Erythroblast (primary cell): ENCODE measurements at regions not wholly inside any gene's neighbourhood (a gene's known extent, or its start where the extent isn't known, plus 50 kb on each side); places are given as distances from the start of the nearest gene placed in this dataset.

ENCODE experiments used
- DNase-seq, 2 experiments: peaks; one replicate each; lab custom pipeline; 2025; lab: John Stamatoyannopoulos, UW
- GATA1 ChIP-seq: IDR thresholded peaks from 2 replicates; pipeline ENCODE4 v1.6.1; 2011; ENCODE audit warnings: low read depth, mild to moderate bottlenecking, control low read depth, low read length, moderate library complexity
- POLR2A ChIP-seq: IDR thresholded peaks from 2 replicates; pipeline ENCODE4 v1.6.1; 2011; ENCODE audit warnings: mild to moderate bottlenecking, low read length

DNA sequence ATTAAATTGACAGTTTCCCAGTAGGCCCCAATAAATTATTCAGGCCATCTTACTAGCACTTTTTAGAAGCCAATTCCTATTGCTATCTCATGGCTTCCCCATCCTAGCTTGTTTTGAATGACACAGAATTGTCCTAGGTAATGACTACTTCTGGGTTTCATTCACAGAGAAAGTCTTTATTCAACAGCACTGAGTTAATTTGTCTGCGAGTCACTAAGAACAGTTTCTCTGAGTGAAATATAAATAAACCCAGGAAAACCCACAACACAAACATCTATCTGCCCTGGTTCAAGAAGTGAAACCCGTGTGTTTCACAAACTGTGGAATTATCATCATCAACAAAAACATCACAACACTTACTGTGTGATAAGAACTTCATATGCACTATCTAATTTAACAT lies 1366.8 kb downstream of the EPHA7 start:
- TF ChIP-seq GATA1 (no peak), POLR2A (no peak)
- no peak for DNase-seq

DNA sequence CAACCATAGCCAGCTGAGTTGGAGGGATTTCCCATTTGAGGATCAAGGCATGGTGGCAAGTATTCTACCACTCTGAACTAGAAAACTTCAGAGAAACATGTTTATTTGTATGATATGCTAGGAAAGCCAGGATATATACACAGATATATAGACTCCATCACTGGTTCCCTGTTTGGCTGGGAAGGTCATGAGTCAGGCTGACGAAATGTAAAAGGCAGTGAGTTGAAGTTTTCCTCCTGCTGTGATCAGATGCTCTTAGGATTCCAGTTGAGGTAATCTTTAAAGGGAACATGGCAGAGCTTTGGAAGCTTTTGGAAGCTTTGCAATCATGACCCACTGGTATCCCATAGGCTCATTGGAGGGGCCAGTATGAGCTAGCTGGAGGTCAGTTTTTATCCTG lies 1369.1 kb downstream of the EPHA7 start:
- DNase-seq, result no peak
- TF ChIP-seq POLR2A, result no peak
- TF ChIP-seq GATA1, result no peak

DNA sequence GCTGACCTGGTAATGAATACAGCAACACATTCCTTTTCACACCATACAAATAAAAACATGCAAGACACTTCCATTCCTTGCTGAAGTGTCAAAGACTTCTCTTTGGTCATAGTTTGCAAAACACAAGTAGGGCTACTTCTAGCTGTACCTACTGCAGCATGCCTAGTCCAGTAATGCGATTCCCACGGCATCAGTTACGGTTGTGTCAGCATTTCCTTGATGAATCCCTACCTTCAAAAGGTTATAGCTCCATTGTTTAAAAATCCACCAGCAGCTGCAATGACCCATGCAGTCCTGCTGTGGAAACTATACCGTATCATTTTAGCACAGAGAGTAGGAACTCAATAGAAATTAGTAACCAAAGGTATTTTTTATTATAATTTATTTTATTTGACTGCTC lies 1371.5 kb downstream of the EPHA7 start:
- TF ChIP-seq POLR2A, result no peak
- TF ChIP-seq GATA1, result no peak

DNA sequence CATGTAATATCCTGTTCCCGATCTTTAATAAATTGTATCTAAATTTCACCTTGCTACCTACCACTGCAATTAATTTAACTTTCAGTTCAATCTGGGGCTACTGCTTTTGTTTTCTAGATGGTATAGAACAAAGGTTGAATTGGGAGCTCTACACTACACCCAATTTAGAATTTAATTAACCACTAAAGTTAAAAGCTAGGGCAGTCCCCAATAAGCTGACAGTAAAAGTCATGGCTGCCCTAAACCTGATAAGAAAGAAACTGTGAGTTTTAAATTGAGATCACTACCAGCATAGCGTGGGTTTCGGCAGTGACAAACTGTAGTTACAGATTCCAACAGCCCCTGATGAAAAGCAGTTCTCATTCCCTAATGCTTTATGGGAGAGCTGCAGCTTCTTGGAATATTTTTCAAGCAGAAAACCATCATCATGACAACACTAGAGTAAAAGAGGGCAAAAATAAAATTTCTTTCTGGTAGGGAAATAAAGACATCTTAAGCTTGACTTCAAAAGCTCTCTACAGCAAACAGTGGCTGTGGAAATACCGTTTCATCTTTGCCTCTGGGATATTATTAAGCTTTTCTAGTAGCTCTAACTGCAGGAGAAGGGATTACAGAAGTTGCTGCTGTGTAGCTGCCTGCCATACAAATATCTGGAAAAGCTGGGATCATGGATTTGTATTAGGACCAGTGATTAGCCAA lies 1372.1 kb downstream of the EPHA7 start:
- TF ChIP-seq GATA1, result no peak
- TF ChIP-seq POLR2A, result no peak
- no peak for DNase-seq

More for the DNA sequence above, 1371.5 kb downstream of the EPHA7 start:
- no peak for DNase-seq

DNA sequence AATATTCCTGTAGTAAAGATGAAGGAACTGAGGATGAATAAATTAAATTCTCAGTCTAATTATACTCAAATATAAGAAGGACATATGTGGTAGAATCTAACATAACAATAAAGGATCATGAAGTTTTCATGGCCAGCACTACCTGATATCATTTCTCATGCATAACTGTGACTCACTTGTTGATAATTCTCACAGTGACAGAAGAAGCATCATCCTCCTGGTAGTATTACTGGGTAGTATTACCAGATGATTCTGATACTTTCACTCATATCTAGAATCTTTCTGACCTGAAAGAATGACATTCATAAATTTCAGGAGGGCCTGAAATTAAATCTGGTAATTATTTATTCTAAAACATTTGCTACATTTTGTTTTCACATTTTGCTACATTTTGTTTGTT lies 1375.0 kb downstream of the EPHA7 start:
- TF ChIP-seq GATA1 (no peak), POLR2A (no peak)
- DNase-seq, result no peak

DNA sequence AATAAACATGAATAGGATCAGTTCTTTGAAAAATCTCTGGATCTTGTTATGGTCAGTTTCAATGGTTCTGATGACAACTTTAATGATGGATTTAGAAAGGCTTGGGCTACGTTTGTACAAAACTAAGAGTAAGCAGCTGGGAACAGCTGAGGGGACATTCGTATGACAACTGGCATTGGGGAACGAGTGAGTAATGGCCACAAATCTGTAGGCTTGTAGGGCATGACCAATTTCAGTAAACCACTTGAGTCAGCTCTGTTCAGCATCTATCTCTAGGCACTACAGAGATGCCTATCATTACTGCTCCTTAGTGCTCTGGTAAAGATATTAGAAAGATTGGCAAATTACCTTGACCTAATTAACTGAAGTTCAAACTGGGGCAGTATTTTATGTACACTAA lies 1375.6 kb downstream of the EPHA7 start:
- DNase-seq, result no peak
- TF ChIP-seq GATA1 (no peak), POLR2A (no peak)

DNA sequence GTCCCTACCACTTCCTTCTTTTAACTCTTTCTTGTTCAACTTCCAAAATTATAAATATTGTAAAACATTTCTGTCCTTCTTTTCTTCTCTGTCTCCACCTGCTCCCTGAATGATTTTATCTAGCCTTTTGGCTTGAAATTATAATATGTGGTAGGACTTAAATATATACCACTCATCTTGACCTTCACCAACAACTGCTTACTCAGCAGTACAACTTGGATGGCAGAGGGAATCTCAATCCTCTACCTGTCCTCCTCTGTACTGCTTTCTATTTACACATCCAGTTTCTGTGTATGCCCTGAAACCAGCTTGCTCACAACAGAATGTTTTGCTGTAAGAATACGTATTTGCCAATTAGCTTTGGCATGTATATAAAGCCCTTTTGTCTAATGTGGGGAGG lies 1392.5 kb downstream of the EPHA7 start:
- TF ChIP-seq POLR2A (no peak), GATA1 (no peak)
- no peak for DNase-seq

DNA sequence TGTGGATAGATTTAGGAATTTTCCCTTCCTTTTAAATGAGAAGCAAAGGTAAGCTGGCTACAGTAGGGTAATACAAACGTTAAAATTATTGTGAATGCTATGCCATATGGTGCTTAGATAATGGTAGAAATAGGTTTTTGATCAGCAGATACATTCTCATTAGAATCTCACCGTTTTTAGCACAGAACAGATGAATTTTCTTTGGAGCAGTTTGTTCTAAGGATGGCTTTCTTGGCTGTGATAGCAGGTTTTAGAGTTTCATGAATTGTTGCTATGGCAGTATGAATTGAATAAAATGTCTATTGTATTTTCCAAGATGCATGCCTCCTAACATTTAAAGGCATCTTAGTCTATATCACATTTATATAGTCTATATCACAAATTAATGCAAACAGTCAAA lies 1394.5 kb downstream of the EPHA7 start:
- TF ChIP-seq GATA1, result no peak
- no peak for TF ChIP-seq POLR2A
- DNase-seq, result no peak

DNA sequence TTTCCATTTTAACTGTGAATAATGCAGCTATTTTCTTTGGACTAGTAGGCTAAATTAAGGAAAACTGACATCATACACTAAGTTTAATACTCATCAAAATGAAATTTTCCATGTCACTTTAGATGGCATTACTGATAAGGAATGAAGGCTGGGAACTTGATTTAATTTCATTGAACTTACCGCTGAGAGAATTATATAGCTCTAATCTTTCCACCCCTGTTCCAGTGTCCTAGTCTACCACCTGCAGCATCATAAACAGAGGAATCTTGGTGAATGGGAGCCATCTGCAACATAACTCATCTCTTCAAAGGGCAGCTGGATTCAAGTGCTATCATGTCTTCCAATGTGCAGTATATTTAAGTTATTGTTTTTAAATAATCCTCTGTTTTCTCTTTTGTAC lies 1395.2 kb downstream of the EPHA7 start:
- TF ChIP-seq POLR2A (no peak), GATA1 (no peak)

DNA sequence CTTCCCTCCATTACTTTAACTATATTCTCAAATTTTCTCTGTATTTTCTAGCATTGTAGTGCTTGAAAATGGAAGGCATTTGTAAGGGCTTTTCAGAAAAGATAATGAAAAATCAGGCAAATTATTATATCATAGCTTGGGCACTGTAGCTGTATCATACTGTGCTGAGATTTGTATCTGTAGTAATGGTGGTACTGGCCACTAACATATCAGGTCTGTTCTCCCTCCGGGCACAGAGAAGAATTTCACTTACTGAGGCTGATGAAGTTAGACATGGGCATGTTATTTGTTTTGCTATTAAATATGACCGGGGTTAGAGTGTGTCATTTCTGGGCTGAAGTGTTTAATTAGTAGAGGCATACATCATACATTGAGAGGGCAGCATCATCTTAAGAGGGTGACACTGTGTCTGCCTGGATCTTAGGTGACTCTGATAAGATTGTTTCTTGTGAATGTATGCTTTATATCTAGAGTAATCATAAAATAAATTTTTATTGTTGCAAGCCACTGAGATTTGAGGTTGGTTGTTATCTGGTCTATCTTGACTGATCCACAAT lies 1395.9 kb downstream of the EPHA7 start:
- DNase-seq, result no peak
- no peak for TF ChIP-seq POLR2A
- TF ChIP-seq GATA1, result no peak

More for the DNA sequence above, 1395.2 kb downstream of the EPHA7 start:
- DNase-seq, result no peak

DNA sequence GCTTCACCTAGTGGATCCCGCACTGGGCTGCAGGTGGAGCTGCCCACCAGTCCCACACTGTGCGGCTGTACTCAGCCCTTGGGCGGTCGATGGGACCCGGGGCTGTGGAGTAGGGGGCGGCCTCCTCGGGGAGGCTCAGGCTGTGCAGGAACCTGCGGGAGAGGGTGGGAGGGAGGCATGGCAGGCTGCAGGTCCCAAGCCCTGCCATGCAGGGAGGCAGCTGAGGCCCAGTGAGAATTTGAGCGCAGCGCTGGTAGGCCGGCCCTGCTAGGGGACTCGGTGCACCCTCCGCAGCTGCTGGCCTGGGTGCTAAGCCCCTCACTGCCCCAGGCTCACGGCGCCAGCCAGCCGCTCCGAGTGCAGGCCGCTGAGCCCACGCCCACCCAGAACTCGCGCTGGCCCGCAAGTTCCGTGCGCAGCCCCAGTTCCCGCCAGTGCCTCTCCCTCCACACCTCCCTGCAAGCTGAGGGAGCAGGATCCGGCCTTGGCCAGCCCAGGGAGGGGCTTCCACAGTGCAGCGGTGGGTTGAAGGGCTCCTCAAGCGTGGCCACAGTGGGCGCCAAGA lies 1407.6 kb downstream of the EPHA7 start:
- DNase-seq, result no peak

DNA sequence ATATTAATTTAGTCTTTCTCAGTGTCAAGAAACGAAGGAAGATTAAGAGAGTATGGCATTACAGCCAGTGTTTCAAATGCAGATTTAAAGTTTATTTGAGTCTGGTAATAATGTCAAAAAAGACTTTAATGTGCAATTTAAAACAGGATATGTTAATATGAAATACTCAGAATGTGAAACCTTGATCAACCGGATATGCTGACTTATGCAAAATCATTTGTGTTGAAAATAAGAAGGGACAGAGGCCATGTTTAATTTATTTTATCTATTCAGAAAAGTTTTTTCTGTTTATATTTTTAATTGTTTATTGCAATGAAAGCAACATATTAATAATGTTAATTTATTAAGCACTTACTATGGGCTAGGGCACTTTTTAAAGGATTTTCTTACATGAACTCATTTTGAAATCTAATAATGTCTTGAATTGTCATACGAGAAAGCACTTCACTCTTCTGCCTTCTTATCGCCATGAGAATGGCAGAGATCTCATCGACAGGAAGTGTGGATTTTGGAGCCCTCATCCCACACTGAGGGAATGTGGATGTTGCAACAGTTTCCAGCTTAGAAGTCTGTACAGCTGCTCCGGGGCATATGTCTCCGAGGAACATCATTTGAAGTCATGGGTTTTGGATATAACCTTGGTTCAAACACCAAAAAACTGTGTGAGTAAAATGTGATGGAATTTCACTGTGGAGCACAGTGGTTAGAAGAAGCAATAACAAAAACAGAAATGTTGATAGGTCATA lies 1410.4 kb downstream of the EPHA7 start:
- no peak for DNase-seq
- TF ChIP-seq GATA1 (no peak), POLR2A (no peak)

More for the DNA sequence above, 1407.6 kb downstream of the EPHA7 start:
- no peak for TF ChIP-seq POLR2A
- TF ChIP-seq GATA1, result no peak

DNA sequence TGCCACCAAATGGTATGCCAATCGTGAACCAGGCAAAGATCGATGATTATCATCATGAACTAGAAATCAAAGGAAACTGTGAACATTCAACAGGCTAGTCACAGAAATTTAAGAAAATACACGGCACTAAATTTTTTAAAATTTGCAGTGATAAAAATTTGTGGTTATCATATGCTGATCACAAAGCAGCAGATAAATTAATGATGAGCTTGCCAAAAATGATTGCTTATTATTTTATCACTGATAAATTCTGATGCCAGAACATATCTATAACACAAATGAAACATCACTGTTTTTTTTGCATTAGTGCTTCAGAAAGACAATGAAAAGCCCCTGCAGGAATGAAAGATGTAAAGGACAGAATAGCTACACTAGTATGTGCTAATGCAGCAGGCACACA lies 1413.2 kb upstream of the MAP3K7 start:
- no peak for DNase-seq
- no peak for TF ChIP-seq POLR2A
- TF ChIP-seq GATA1, result no peak

DNA sequence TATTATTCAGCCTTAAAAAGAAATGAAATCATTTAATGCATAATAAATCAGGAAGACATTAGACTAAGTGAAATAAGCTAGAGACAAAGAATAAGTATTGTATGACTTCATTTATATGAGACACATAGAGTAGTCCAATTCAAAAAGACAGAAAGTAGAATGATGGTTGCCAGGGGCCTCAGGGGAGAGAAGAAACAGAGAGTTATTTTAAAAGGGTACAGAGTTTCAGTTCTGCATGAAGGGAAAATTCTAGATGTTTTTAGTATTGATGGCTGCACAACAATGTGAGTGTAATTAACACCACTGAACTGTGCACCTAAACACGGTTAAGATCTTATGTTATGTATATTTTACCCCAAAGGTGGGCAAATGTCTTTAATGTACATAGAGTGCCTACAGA lies 1407.9 kb upstream of the MAP3K7 start:
- no peak for DNase-seq
- no peak for TF ChIP-seq POLR2A
- TF ChIP-seq GATA1, result no peak
